NCI-H2081 (cell line): ENCODE measurements at regions not wholly inside any gene's neighbourhood (a gene's known extent, or its start where the extent isn't known, plus 50 kb on each side); places are given as distances from the start of the nearest gene placed in this dataset.
"Not testable (repeated sequence)": the region's sequence is repeated elsewhere in the genome, so short reads cannot be mapped to it uniquely, and the experiment has no call there.

Source experiments
- DNase-seq, 2 experiments: peaks; one replicate each; lab custom pipeline; 2025; lab: John Stamatoyannopoulos, UW

DNA sequence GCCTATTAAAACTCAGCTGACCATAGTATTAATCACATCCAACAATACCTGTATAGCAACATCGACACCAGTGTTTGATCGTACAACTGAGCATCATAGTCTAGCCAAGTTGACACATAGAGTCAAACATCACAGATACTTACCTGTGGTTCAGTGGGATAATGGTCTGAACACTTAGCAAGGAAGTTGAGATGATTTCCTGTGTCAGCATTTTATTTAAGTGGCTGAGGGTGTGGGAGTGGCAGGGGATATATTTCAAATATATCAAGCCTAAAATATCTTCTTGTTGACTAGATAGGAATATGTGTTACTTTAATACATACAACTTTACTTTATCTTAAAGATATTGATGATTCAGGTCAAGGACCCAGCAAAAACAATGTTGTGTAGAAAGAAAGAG is 1038.6 kb downstream of the TSN start:
- DNase-seq: no peak

DNA sequence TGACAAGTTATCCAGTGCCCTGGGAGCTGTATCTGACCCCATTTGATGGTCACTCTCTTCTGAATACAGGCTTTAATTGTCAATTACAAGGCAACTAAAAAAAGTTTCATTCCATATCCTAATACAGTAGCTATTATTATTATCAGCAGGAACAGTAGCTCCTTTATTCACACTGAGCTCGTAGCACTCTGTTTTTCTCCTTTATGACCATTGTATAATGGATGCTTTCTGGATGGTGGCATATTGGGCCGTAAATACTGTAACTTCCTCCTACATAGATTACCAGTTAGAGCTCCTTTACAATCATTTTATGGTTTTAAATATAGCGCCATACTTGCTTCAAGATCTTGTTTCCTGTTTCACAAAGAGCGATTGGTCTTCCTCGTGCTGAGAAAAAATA is 1040.3 kb downstream of the TSN start:
- DNase-seq: no peak

DNA sequence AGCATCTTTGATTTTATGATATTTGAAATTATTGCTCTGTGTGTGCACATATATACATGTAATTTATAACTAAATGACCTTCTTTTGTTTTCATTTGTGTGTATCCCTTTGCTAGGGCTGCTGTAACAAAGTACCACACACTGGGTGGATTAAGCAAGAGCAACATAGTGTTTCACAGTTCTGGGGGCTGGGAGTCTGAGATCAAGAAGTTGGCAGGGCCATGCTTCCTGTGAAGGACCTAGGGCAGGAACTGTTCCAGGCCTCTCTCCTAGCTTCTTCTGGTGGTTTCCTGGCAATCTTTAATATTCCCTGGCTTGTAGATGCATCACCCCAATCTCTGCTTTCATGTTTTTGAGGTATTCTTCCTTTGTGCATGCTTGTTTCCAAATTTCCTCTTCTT is 1043.9 kb downstream of the TSN start:
- DNase-seq: no peak

DNA sequence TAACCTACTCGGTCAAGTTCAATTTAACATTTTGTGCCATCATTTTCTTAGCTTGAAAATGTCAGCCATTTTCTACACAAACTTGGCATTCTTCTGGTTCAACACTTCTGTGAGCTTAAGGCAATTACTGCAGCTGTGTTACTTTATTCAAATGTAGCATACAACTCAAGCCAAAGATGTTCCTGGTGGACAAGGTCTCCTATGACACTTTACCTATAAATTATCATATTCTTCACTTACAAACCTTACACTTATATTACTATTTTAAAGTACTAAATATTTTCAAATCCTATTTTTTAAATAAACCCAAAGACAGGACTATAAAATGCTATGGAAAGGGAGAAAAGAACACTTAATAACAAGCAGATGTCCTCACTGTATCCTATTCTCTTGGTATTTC is 1045.3 kb downstream of the TSN start:
- DNase-seq: no peak

DNA sequence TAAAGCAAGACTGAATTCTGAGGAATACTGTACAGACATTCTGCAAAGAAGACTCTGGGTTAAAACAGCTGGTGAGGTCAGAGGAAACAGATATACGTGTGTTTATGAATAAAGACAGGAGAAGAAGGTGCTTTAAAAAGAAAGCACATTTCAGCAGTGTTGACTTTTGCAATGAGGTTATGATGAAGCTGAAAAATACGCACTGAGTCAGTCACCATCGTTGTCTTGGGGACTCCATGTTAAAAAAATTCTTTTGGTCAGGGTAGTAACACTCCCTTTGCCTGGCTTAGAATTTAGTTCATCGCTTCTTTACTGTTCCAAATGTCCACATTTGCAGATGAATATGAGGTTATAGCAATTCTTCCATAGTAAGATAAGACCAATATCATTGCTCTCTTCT is 1049.0 kb downstream of the TSN start:
- no peak for DNase-seq

DNA sequence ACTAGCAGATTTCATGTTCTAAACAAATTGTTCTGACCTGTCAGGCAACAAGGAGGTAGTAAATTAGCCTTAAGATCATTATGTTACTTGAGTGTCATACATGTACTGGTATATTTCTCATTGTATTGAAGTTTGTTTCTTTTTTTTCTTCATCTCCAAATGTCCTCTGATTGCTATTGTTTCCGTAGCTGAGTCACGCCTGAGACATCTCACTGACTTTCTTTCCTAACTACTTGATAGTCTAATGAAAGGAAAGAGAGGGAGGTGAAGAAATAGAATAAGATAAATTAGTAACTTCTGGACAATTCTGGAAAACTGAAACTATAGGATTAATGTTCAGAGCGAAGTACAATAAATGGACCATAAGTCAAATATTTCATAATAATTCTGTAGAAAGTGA is 1049.9 kb downstream of the TSN start:
- no peak for DNase-seq

DNA sequence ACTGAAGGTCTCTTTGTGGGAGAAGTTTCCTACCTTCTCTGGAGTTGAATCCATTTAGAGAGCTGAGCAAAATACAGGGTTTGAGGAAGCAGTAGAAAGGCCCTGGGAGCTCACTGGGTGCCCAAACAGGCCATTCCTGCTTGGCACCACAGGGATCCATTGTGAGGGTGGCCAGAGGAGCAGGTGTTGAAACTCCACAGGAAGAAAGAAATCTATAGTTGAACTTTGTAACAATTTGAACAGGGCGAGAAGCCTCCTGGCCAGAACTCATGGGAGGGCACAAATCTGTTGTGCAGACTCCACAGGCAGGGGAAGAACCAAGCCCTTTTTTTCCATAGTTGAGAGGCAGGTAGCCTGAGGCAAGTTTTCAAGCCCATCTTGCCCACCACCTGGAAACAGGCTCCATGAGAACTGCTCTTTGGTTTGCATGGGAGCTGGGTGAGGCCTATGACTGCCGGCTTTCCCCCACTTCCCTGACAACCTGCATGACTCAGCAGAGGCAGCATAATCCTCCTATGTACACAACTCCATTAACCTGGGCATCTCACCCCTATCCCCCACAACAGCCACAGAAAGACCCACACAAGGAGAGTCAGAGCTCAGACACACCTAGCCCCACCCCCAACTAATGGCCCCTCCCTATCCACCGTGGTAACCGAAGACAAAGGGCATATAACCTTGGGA is 1053.0 kb downstream of the TSN start:
- no peak for DNase-seq

DNA sequence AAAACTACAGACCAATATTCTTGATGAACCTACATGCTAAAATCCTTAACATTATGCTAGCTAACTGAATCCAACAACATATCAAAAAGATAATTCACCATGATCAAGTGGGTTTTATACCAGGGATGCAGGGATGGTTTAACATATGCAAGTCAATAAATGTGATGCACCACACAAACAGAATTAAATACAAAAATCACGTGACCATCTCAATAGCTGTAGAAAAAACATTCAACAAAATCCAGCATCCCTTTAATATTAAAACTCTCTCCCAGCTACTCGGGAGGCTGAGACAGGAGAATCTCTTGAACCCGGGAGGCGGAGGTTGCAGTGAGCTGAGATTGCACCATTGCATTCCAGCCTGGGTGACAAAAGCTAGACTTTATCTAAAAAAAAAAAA is 1056.8 kb downstream of the TSN start:
- DNase-seq: not testable (repeated sequence)

DNA sequence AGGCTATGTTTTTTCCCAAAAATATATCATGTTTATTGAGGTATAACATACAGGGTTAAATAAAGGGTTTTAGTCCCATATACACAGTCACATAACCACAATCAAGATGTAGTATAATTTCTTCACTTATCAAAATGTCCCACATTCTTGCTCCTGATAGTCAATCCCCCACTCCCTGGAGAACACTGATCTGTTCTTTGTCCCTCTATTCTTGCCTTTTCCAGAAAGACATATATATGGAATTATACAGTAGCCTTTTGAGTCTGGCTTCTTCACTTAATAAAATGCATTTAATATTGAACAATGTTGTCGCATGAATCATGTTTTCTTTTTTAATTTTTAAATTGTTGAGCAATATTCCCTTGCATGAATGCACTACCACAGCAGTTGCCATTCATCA is 1059.7 kb downstream of the TSN start:
- DNase-seq: no peak

DNA sequence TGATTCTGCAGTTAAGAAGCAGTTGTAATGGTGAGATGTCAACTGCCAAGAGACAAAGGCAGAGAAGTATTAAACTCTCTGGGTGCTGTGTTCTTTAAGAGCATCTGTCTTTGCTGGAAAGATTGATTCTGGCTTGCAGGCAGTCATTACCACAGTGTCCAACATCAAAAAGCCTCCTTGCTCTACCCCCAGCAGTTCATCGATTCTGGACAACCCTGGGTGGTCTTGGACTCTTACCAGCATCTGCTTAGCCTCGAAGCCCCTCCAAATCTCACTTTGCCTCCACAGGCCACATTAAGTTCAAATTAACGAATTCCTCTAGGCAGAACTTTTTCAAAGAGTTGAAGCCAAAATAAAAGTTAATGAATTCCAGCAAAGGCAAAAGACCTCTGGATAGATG is 1061.4 kb downstream of the TSN start:
- no peak for DNase-seq

DNA sequence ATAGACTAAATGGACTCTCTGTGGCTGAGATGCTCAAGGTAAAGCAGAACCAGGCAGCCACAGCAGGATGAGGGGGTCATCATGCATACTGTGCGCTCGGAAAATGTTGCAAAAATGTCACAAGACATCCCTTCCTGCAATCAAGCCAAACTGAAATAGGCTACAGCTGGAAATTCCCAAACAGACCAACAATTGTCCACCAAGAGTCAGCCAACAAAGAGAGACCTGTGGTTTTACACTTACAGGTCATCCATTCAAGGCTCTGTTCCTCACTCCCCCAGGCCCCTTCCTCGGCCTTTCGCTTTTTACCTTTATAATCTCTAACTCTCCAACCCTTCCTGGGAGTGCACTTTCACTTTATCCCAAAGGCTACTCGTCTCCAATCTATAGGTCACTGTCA is 1066.9 kb downstream of the TSN start:
- DNase-seq: no peak

DNA sequence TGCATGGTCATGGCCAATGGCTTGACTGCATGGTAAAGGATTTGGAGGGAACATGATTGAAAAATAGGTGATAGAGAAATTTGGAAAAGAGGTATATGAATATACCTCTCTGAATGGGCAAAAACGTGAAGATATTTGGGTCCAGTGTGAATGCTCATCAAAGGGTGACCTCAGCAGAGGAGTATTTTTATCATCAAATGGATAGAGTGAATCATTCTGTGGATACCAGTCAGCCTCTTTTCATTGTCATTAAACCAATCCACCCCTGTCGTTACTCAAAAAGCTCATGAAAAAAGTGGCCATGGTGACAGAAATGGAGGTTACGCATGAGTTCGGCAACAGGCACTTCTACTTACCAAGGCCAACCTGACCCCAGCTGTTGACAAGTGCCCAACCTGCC is 1074.7 kb downstream of the TSN start:
- DNase-seq: no peak

DNA sequence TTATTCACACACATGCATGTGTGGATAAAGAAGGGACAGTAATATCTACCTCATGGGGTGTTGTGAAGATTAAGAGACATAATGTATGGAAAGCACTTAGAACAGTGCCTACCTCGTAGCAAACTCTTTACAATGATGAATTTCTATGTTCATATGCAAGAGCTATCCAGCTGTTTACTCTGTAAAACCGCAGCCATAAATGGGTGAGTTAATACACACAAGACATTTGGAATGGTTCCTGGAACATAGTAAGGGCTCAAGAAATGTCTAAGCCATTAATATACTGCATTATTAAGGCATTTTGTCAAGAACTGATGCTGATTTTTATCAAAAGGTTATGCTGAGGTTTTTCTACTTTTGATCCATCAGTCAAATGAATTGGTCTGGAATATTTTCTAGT is 1076.2 kb downstream of the TSN start:
- DNase-seq: peak in 1 of 2 experiments; percentile 17

DNA sequence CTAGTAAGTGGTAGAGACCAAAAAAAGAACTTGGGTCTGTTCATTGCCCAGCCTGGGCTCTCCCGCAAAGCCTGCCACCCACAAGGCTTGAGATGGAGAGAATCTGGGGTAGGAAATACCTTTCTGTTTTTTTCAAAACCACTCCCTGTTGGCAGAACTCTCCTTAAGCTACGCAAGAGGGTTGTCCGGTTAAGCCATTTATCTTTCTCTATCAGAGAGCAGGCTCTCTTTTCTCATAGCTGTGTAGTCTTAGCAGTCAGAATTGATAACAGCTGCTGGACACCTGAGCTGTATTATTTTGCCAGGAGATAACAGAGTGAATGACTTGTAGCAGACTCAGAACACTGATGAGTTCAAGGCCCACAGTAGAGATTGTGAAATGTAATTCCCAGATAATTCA is 1088.1 kb downstream of the TSN start:
- DNase-seq: no peak

DNA sequence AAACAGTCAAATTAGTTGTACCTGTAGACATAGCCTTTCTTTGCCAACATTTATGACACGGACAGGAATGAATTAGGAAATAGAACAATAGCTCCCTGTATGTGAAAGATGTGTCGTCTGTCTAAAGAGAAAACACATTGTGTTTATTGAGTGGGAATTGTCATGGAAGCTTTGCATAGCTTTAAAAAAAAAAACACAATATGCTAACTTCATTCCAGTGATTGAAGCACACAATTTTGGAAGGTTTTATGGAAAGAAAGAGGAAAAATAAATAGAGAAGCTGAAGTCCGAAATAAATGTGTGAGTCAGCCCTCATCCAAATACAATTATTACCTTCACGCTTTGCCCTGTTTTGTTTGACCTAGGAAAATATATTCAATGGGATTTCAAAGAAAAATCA is 1095.7 kb downstream of the TSN start:
- no peak for DNase-seq

DNA sequence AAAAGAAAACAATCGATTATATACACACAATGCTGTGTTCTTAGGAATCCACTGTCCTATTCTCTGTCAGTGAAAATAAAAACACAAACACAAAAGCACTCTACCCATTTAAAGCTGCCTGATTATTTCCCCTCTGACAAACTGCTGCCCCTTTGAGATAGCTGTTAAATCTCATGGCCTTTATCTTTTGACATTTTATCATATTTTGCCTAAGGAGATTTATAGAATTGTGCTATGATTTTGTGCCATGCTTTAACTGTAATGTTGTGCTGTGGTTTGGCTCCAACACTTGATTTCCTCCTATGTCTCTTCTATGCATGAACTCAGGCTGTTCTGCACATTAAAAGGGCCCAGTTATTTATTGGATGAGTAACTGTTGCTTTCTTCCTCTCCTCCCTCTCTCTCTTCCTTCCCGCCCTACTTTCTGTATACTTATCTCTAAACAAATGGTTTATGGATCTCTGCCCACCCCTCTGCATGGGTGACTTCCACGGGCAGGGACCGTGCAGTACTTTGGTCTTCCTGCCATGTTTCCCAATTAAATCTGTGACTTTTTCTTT is 1096.6 kb downstream of the TSN start:
- DNase-seq: no peak

DNA sequence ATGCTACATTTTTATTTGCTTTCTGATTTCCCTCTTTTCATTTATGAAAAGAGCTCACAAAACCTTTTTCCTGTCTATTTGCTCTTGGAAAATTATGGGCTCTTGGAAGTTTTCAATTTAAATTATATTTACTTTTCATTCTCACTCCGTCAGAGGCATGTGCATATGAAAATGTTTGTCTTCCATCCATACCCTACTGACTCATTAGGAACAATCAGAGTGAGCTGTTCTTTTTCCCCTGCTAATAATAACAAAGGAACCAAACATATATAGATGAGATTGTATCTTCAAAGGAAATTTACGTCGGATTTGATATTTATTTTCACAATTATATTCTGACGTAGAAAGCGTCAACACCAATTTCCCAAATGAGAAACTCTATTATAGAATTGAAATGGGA is 1101.2 kb downstream of the TSN start:
- peak; percentile 17 to 44 for DNase-seq

DNA sequence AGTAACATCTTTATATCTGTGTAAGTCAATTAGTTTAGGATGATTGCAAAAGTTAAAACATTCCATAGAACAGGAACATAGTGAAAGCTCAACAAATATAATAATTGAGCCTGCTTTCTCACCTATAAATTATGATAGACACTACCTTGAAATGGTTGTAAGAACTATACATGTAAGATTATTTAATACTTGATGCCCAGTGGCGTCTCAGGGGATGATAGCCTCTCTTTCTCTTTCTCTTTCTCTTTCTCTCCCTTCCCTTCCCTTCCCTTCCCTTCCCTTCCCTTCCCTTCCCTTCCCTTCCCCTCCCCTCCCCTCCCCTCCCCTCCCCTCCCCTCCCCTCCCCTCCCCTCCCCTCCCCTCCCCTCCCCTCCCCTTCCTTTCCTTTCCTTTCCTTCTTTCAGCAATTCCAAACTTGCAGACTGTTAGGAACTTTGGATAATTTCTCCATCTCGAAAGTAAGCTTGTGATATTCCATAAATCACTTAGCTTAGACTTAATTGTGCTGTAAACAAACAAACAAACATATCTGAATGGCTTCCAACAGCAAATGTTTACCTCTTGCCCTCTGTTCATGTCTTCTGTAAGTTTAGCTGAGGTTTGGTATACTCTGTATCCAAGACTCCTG is 1102.7 kb downstream of the TSN start:
- DNase-seq: no peak

DNA sequence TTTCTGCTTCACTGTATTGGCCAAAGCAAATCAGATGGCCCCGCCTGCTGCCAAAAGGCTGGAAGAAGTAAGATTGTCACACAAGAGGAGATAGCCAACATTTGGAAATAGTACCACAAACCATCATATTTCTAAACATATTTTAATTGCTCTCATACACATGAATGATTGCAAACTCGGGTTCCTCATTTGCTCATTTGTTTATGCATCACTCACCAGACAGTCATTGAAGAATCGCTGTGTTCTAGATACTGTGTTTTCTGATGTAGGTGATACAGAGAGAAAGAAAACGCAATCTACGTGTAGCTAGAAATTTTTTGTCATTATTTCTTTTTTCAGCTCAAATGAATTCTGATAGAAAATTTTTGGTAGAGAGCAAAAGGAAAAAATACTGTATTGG is 1103.4 kb downstream of the TSN start:
- no peak for DNase-seq

DNA sequence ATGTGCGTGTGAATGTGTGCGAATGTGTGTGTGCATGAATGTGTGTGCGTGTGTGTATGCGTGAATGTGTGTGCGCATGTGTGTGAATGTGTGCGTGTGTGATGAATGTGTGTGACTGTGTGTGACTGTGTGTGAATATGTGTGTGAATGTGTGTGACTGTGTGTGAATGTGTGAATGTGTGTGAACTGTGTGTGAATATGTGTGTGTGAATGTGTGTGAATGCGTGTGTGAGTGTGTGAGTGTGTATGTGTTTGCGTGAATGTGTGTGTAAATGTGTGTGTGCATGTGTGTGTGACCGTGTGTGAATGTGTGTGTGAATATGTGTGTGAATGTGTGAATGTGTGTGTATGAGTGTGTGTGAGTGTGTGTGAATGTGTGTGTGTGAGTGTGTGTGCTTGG is 1103.8 kb downstream of the TSN start:
- DNase-seq: no peak

DNA sequence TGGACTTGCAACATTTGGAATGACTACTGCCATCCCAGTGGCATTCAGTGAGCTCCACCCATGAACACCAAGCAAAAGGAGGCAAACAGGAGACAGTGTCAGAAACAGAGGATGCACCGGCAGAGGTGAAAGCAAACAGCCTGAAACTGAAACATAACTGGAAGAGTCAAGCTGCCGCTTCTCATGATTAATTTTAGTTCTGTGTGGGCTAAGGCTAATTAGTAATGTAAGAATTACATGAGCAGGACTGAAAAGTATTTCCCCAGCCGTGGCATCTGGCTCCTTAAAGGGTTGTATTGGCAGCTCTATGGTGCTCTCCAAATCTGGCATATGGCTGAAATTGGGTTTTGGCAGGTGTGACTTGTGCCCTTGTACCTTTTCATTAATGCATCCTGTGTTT is 1108.1 kb downstream of the TSN start:
- no peak for DNase-seq

DNA sequence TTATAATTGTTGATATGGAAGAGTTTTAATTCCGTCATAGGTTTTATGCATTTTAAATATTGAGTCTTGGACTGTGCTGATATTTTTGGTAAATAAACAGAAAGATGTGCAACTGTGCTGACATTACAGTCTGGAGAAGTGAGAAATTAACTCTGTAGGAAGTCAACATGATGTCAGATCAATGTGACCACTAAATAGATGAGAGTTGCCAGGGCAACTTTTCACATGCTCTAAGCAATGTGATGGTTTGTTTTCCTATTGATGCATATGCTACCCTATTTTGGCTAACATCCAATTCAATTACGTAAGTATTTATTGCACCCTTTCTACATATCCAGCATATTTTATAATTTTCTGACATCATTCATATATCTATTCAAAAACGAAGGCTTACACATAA is 1109.3 kb downstream of the TSN start:
- no peak for DNase-seq

DNA sequence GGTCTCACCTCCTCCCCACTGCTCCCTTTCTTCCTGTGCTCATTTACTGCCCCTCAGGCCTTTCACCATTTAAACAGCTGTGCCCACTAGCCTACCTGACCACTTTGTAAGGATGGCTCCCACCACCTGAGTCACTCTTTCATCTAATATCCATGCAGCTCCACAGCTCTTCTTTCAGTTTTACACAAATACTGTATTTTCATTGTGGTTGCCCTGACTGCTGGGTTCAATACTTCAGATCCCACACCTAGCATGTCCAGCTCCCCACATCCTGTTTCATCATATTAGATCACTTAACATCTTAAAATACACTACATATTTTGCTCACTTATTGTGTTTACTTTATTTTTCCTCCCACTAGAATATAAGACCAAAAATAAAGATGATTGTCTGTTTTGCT is 1110.6 kb downstream of the TSN start:
- no peak for DNase-seq

DNA sequence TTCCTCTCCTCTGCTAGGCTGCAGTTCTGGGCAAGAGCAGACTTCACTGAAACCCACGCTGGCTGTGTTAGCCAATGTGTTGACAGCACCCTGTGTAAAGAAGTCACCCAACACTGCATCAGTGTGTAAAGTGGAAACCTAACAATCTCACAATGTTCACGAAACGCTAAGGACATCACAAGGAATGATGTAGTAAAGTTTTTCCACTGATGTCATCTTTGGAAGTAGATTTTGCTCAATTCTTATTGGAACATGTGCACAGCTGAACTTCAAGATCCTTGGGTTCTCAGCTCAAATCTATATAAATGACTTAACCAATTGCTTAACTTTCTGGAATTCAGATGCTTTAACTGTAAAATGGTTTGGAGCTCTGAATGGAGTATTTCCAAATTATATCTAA is 1112.5 kb downstream of the TSN start:
- DNase-seq: no peak
